ENCODE measurements at regions not wholly inside any gene's neighbourhood (a gene's known extent, or its start where the extent isn't known, plus 50 kb on each side); places are given as distances from the start of the nearest gene placed in this dataset.
"Not testable (repeated sequence)": the region's sequence is repeated elsewhere in the genome, so short reads cannot be mapped to it uniquely, and the experiment has no call there.

GRCh38 chr10:22875581-22875980 is 52.3 kb upstream of the ARMC3 start:
- no peak for DNase-seq (ENCODE audit: low spot score)
- no peak for ATAC-seq

- no peak for DNase-seq (ENCODE audit: low spot score)
- ATAC-seq = no peak
These were observed 53.5 kb upstream of the ARMC3 start for GRCh38 chr10:22874189-22874854.

- ATAC-seq = no peak
- no peak for DNase-seq (ENCODE audit: low spot score)
These were observed 71.3 kb upstream of the ARMC3 start for GRCh38 chr10:22856444-22857074.

- peak; percentile 39 for ATAC-seq
- no peak for DNase-seq (ENCODE audit: low spot score)
These were observed 72.9 kb upstream of the ARMC3 start for GRCh38 chr10:22854935-22855421.

GRCh38 chr10:22853906-22854447 is 73.9 kb upstream of the ARMC3 start:
- no peak for ATAC-seq
- DNase-seq (ENCODE audit: low spot score) = no peak

- DNase-seq (ENCODE audit: low spot score) (no peak), ATAC-seq (peak; percentile 77)
These were observed 75.0 kb upstream of the ARMC3 start for GRCh38 chr10:22852712-22853353.

- no peak for ATAC-seq
- no peak for DNase-seq (ENCODE audit: low spot score)
These were observed 76.0 kb upstream of the ARMC3 start for GRCh38 chr10:22851865-22852239.

GRCh38 chr10:22850541-22850940 is 77.3 kb upstream of the ARMC3 start:
- DNase-seq (ENCODE audit: low spot score) = no peak
- ATAC-seq = no peak

GRCh38 chr10:22849077-22849805 is 78.6 kb upstream of the ARMC3 start:
- DNase-seq (ENCODE audit: low spot score) (peak; percentile 50), ATAC-seq (peak; percentile 79)

- no peak for DNase-seq (ENCODE audit: low spot score)
- ATAC-seq = no peak
These were observed 79.3 kb upstream of the ARMC3 start for GRCh38 chr10:22848509-22848908.

- DNase-seq (ENCODE audit: low spot score) = no peak
- ATAC-seq = no peak
These were observed 81.6 kb upstream of the ARMC3 start for GRCh38 chr10:22846294-22846693.

GRCh38 chr10:22839639-22840038 is 88.2 kb upstream of the ARMC3 start:
- DNase-seq (ENCODE audit: low spot score) (no peak), ATAC-seq (no peak)

- DNase-seq (ENCODE audit: low spot score) = no peak
- no peak for ATAC-seq
These were observed 90.1 kb upstream of the ARMC3 start for GRCh38 chr10:22837771-22838170.

GRCh38 chr10:22837351-22837750 is 90.5 kb upstream of the ARMC3 start:
- DNase-seq (ENCODE audit: low spot score) = no peak
- ATAC-seq = no peak

GRCh38 chr10:22834471-22834870 is 93.4 kb upstream of the ARMC3 start:
- no peak for ATAC-seq

GRCh38 chr10:22833781-22834180 is 94.1 kb upstream of the ARMC3 start:
- ATAC-seq = no peak
- DNase-seq (ENCODE audit: low spot score) = no peak

More at GRCh38 chr10:22834471-22834870, 93.4 kb upstream of the ARMC3 start:
- no peak for DNase-seq (ENCODE audit: low spot score)

GRCh38 chr10:22833353-22833752 is 94.5 kb upstream of the ARMC3 start:
- no peak for ATAC-seq
- no peak for DNase-seq (ENCODE audit: low spot score)

GRCh38 chr10:22832851-22833250 is 95.0 kb upstream of the ARMC3 start:
- ATAC-seq = no peak
- DNase-seq (ENCODE audit: low spot score) = no peak

GRCh38 chr10:22832066-22832602 is 95.7 kb upstream of the ARMC3 start:
- DNase-seq (ENCODE audit: low spot score) (no peak), ATAC-seq (no peak)

- ATAC-seq (no peak), DNase-seq (ENCODE audit: low spot score) (no peak)
These were observed 96.3 kb upstream of the ARMC3 start for GRCh38 chr10:22831586-22831985.

- ATAC-seq; DNase-seq (ENCODE audit: low spot score): not testable (repeated sequence)
These were observed 99.1 kb upstream of the ARMC3 start for GRCh38 chr10:22828712-22829111.

All from left lobe of liver (tissue), 2 donors.